Endothelial cell of hepatic sinusoid (primary cell): ENCODE measurements at regions not wholly inside any gene's neighbourhood (a gene's known extent, or its start where the extent isn't known, plus 50 kb on each side); places are given as distances from the start of the nearest gene placed in this dataset.
"Not testable (repeated sequence)": the region's sequence is repeated elsewhere in the genome, so short reads cannot be mapped to it uniquely, and the experiment has no call there.

Experiments used
- in situ Hi-C: cut with HindIII; loops from 2 replicates; pipeline ENCODE4 v1.10.0; 2017; ENCODE audit warnings: low sequenced_read_pairs

DNA sequence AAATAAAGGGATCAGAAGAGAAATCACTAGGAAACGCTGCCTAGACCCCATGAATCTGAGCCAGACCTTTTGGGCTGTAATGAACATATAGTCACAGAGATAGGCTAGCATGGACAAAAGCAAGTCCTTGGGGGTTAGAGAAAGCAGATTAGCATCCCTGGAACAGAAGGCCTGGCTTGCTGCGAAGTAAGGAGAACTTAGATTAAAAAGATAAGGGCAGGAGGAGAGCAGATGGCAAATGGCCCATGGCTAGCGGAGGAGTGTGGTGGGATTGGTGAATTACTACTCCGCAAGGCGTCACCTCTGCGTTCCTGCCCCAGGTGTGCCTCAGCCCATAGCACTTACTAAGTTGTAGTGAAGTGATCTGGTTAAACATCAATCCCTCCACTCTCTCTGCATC lies 92.3 kb upstream of the ZNF438 start:
- in situ Hi-C loops = no loop called here

DNA sequence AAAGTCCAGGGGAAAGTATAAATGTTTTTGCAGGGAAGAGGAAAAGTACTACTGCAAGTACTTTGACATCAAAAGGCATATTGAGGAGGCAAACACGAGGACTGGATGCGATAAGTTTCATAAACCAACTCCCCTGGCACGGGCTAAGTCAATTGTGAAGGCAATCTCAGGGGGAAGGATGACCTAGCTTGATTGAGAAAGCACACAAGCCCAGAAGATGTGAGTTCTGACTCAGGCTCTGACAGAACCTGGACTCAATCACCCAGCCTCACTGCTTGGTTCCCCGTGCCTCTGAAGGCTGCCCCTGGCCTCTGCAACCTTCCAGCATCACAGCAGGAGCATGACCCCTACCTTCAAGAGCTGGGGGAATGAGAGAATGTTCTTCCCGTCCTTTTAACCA lies 93.2 kb upstream of the ZNF438 start:
- in situ Hi-C loops = no loop called here

- in situ Hi-C loops = no loop called here
These were observed 94.1 kb upstream of the ZNF438 start for GRCh38 chr10:31125789-31126188.

DNA sequence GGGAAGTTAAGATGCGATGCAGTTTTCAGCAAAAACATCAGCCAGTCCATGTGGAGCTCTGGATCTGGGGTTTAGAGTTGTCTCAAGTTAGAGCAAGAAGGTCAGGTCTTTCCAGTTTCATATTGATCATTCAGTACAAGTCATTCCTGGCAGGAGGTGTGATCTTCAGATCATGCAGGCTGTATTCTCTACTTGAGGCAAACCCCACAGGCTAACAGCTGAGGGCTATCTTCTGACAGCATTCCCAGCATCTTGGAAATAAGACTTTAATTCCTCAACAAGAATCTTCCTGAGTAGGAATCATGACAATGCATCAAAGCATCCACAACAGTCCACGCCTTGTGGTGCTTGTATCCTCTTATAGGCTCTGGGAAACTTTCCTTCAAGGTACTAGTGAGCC lies 94.9 kb upstream of the ZNF438 start:
- in situ Hi-C loops = no loop called here

GRCh38 chr10:31128536-31128935 lies 96.9 kb upstream of the ZNF438 start:
- in situ Hi-C loops = no loop called here

GRCh38 chr10:31129271-31129670 lies 97.6 kb upstream of the ZNF438 start:
- in situ Hi-C loops = no loop called here

DNA sequence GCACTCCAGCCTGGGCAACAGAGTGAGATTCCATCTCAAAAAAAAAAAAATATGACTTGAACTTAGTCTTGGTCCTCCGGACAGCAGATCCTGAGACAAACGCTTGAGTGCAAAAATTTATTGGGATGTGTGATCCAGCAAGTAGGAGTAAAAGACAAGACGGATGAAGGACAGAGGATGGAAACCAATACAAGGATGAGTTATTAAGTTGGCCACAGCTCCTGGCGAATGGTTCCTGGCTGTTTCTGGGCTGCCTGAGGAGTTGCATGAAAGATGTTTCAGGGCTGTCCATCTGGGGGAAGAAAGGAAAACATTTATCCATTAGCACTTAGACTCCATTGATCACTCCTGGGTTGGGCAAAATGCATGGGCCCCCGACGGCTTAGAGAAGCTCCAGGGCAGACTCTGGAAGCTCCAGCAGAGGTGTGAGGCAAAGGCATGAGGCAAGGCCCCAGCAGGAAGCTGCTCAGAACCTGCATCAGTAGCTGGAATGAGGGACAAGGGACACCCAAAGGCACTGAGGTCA lies 98.3 kb upstream of the ZNF438 start:
- in situ Hi-C loops = no loop called here

- in situ Hi-C loops = no loop called here
These were observed 98.7 kb upstream of the ZNF438 start for GRCh38 chr10:31130406-31130805.

DNA sequence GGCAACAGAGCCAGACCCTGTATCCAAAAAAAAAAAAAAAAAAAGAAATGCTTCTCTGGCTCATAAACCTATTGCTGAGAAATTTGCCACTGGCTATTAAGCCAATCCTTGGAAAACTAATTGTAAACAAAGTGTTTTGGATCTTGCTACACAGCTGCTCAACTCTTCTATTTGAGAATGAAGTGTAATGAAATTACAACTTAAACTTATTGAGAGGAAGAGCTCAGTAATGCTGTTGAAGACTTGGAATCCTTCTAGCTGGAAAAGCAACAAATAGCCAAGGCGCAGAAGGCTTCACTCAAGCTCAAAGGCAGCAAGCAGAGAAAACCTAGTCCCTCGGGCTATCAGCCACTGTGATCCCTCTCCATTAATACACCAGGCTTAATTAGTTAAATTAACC lies 99.6 kb upstream of the ZNF438 start:
- in situ Hi-C loops = no loop called here

DNA sequence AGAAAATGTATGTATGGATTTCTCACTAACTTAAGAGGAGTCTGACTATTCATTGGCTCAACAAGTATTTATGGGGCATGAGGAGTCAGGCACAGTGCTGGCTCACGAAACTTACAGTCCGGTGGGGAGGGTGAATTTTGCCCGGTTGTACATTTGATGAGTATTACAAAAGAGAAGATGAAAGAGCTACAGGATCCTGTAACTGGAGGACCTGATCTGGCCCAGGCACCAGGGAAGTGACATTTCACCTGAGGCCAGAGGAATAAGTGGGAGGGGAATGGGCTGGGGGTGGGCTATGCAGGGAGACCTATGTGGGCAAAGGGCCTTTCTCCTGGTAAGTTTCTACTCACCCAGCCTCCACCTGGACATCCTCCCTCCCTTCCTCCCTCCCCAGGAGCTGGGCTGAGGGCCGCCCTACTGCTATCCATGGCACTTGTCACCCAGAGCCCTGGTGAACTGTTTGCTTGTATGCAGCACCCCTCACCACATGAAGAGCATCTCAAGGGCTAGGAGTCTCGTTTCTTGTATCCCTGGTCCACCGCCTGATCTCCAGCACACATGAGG lies 101.1 kb upstream of the ZNF438 start:
- in situ Hi-C loops = no loop called here

DNA sequence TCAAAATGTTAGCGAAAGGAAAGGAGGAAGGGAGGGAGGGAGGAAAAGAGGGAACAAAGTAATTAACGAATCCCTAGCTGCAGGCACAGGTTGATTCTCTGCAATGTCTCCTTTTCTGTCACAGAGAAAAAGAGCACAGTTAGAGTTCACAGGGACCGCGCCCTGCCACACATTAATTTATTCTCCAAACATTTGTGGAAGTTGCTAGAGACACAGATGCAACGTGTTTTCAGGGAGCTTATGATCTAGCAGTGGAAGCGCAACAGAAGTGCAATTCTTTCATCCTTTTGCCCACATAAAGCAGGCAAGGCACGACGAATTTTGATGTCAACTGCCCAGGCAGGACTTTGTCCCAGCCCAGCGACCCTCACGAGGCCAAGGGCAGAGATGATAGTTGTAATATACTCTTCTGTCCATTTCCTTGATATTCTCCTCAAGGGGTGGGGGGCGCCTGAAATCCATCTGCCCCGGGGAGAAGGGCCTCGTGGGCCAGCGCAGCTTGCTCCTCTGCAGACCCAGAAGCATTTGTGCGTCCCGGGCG lies 101.7 kb upstream of the ZNF438 start:
- in situ Hi-C loops = no loop called here

GRCh38 chr10:31133792-31134310 lies 102.2 kb upstream of the ZNF438 start:
- in situ Hi-C loops = no loop called here

DNA sequence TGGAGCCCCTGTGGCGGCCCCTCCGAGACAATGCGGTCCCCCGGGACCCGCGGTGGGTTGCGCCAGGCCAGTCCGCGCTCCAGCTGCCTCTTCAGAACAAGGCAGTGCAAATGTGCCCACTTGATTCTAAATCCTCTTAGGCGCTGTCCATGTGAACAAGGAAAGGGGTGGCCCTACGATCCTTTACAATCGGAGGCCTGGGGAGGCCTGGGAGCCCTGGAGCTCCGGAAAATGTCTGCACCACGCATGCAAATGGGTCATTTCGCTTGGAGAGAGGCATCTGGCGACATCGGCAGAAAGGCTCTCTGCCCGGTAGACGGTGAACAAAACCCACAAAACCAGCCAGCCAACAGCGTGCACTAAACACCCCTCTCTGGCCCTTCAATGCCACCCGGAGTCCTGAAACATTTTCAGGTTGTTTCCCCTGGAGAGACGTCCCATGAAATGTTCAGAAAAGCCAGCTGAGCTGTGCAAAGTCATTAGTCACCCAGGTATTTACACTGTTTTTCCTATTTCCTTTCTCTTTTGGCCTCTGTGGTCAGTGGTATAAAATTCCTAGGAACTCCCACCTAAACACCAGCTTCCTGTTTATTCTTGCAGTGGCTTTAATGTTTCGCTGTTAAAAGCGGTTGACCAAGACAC lies 102.8 kb upstream of the ZNF438 start:
- in situ Hi-C loops = no loop called here

DNA sequence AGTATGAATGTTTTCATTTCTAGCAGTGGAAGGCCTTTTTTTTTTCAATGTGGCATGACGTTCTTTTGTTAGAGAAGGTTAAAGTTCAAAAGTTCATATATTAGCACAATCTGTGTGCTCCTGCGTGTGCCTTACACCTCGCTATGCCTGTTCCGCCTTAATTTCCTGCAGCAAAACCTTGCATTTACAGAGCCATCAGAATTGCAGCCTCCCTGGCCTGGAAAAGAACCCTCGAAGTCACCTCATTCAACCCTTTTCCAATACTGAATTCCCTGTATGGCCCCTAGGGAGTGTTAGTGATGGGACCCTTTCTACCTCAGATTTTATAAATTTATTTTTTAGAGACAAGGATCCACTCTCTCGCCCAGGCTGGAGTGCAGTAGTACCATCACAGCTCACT lies 103.5 kb upstream of the ZNF438 start:
- in situ Hi-C loops = no loop called here

DNA sequence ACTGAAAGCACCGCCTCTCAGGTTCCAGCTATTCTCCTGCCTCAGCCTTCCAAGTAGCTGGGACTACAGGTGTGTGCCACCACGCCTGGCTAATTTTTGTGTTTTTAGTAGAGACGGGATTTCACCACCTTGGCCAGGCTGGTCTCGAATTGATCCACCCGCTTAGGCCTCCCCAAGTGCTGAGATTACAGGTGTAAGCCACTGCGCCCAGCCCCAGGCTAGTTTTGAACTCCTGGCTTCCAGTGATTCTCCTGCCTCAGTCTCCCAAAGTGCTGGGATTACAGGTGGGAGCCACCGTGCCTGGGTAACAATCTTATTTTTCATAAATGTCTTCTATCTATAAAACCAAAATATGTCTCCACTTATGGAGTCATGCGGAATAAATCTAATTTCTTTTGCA lies 104.1 kb upstream of the ZNF438 start:
- in situ Hi-C loops = not testable (repeated sequence)

- in situ Hi-C loops = no loop called here
These were observed 104.7 kb upstream of the ZNF438 start for GRCh38 chr10:31136386-31136785.

DNA sequence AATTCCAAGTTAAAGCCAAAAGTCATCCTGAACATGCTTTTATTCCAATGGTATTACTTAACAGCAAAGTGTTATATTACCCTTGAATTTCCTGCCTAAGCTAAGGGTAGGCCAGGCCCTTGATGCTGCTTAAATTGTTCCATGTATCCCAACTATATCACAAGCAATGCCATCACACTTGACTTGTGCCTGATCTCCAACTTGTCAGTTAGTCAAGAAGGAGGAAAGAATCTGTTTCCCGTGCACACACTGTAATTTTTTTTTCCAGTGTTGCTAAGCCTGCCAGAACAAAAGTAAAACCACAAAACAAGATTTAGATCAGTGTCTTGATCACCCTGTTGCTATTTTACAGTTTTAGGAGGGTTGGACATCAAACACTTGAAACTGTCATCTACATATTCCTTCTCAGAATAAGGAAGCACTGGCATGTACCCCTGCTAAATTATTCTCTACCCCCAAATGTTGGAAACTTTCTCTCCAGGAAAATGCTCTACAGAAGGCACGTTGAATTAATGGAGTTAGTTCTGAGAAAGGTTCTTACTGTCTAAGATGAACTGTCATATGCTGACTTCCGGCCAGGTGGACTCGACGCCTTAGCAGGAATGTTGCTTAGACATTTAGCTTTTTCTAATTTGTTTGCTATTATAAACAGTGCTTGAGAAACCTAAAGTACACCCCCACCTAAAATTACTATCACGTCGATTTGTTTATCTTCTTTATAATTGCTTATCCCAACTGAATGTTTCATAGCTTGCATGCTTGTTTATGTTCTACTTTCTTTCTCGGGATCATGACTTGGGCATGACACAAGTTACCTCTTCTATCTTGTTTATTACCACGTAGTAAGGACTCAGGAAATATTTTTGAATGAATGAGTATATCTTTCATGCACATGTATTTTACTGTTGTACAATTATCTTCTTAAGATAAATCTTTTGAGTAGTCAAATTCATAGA lies 105.5 kb upstream of the ZNF438 start:
- in situ Hi-C loops = no loop called here

- in situ Hi-C loops = no loop called here
These were observed 106.4 kb upstream of the ZNF438 start for GRCh38 chr10:31138026-31138553.

- in situ Hi-C loops = no loop called here
These were observed 107.8 kb upstream of the ZNF438 start for GRCh38 chr10:31139497-31139896.

- in situ Hi-C loops = no loop called here
These were observed 109.1 kb upstream of the ZNF438 start for GRCh38 chr10:31140716-31141115.

- in situ Hi-C loops = no loop called here
These were observed 110.4 kb upstream of the ZNF438 start for GRCh38 chr10:31142026-31142425.
